Inflammatory macrophage treated with lipopolysaccharide for 4 hours (primary cell): ENCODE measurements at regions not wholly inside any gene's neighbourhood (a gene's known extent, or its start where the extent isn't known, plus 50 kb on each side); places are given as distances from the start of the nearest gene placed in this dataset.
"Not testable (repeated sequence)": the region's sequence is repeated elsewhere in the genome, so short reads cannot be mapped to it uniquely, and the experiment has no call there.

Experiments used
- DNase-seq: peaks from one replicate; pipeline ENCODE4 v3.0.0-alpha.2; 2020

DNA sequence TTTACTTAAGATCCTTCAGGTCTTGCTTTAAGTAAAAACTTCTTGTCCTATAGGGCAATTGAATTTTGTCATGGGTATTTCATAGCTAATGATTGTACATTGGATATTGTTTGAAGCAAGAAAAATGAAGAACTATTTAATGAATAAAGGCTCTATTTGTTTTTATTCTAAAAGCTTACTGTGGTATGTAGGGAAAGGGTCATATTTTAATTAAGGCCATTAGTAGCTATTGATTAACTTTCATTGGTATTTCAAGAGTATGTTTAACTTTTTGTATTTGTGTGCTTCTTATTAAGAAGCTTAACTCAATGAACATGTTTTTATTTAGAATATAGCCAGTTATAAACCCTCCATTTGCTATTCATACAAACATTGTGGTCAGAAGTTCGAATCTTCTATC, 1951.8 kb upstream of the ADGRL3 start:
- no peak for DNase-seq

DNA sequence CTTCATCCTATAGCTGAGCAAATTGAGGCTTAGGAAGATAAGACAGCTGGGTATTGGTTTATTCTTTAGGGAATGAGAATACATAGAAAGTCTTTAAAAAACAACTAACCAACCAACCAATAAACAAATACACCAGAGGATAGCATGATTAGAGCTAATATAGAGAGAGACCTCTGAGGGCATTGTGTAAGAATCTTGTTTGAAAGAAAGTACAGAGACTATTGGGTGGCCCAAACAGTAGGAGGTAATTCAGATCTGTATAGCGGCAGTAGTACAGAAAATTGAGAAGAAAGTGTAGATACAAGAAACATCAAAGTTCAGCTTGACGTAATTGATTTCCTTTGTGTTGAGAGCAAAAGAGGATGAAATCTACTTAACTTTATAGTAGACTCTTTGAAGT, 1951.0 kb upstream of the ADGRL3 start:
- DNase-seq: no peak

DNA sequence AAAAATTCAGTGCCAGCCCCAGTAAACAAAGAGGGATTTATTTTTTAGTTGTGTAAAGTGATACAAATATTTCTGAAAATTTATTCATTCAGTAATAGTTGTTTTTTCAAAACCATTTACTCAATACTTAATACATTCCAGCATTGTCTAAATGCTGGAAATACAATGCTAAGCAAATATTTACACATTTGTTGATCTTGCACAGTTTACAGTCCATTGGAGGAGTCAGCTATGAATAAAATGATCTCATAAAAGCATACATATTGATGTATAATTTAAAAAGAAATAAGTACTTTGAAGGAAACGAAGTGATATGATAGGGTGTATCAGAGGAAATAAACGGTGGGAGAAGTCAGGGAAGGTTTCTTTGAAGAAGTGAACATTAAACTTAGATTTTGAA, 1942.1 kb upstream of the ADGRL3 start:
- DNase-seq: no peak

DNA sequence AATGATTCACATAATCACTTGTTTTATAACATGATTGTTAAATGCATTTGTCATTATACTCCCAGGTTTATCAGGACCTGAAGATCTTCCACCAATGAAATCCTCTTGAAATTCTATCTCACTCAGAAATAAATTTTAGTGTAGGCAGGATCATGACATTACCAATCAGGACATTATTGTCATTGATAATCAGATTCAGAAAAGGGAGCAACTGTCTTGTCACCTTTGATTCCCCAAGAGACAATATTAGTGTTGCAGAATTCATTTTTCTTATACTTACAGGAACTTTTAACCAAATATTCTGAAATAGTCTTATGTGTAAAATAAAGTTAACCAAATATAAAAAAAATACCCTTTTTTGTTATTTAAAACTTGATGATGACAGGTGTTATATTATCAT, 1892.5 kb upstream of the ADGRL3 start:
- no peak for DNase-seq

DNA sequence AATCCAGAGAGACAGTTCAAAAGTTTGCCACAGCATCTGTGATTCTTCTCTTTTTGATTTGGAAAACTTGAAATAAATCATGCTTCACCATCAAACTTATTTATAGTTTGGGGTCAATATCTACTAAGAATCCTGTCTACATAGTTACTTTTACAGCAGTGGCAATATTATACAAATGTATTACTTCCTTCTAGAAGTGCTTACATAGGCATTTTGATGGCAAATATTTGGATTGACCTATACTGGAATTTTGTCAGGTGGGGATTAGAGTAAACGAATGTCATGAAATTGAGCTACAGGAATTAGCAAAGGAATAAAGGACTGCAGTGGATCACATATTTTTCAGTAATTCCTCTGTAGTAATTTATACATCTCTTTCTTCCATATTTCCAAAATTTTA, 1885.5 kb upstream of the ADGRL3 start:
- DNase-seq: no peak

DNA sequence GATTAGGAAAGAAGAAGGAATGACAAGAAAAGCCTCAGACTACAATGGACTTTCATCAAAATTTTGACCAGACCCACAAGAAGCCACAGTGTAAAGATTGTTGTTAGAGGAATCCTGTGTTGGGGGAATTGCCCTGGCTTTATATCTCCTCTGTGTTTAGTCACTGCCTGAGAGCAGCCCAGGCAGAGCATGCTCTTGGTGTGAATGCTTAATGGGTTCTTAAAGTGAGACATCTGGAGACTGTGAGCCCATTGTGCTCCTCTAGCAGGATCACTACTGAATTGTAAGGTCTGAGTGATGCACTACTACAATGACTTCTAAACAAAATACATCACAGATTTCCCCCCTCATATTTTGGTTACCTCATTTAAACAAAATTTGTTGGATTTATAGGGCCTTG, 1860.5 kb upstream of the ADGRL3 start:
- no peak for DNase-seq

DNA sequence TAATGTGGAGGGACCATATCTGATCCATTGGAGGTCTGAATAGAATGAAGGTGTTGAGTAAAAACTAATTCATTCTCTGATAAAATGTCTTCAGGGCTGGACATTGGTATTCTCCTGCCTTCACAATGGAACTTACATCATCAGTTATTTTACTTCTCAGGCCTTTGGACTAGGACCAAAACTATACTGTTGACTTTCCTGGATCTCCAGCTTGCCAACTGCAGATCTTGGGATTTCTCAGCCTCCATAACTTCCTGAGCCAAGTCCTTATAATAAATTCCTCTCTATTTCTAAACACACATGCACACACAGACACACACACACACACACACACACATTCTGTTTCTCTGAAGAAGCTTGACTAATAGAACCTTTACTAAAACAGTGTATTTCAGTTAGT, 1858.6 kb upstream of the ADGRL3 start:
- DNase-seq: no peak

DNA sequence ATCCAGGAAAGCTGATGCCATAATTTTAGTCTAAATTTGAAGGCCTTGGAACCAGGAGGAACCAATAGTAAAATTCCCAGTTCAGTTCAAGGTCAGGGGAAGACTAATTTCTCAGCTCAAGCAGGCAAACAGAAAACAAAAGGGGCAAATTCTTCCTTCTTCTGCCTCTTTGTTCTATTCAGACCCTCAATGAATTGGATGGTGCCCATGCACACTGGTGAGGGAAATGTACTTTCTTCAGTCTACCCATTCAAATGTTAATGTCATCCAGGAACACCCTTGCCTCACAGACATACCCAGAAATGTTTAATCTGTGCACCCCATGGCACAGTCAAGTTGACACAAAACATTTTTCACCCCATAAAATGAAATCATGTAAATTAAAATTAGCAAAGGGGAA, 1851.2 kb upstream of the ADGRL3 start:
- DNase-seq: no peak

DNA sequence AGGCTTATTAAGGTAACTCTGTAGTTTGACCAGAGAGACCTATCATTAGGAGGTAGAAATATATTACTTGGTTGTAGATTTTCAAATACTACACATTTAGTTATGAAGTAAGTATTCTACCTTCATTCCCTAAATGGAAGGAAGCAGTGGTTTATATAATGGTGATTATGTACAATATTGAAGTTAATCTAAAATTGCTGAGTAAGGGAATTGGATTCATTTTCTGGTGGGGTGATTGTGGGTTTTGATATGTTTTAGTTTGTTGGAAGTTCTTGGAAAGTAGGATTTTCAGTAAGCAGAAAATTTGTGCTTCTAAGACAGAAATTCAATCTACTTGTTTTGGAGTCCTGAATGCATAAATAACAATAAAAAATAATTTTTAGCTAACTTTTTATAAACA, 1830.9 kb upstream of the ADGRL3 start:
- no peak for DNase-seq

DNA sequence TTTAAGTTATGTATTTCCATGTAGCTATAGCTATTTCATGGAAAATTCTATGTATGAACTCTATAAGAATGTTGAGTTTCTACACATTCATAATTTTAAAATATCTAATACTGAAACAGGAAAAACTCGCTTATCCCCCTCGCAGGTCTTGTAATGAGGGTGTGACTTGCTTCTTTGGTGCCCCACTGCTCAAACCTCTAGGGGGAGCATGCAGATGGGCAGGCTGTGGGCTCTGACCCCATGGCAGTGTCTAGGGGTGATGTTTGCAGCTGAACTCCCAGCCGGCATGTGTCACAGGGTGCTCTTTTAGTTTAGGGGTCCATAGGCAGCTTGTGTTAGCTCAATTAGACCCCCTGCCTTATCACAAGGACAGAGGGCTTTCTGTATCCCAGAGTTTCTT, 1825.7 kb upstream of the ADGRL3 start:
- DNase-seq: no peak

DNA sequence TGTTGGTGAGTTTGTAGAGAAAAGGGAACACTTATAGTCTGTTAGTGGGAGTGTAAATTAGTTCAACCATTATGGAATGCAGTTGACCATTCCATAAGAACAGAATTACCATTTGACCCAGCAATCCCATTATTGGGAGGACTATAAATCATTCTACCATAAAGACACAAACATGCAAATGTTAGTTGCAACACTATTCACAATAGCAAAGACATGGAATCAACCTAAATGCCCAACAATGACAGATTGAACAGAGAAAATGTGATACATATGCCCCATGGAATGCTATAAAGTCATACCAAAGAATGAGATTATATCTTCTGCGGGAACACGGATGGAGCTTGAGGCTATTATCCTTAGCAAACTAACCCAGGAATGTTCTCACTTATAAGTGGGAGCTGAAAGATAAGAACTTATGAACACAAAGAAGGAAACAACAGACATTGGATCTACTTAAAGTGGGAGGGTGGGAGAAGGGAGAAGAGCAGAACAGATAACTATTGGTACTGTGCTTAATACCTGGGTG, 1819.2 kb upstream of the ADGRL3 start:
- no peak for DNase-seq

DNA sequence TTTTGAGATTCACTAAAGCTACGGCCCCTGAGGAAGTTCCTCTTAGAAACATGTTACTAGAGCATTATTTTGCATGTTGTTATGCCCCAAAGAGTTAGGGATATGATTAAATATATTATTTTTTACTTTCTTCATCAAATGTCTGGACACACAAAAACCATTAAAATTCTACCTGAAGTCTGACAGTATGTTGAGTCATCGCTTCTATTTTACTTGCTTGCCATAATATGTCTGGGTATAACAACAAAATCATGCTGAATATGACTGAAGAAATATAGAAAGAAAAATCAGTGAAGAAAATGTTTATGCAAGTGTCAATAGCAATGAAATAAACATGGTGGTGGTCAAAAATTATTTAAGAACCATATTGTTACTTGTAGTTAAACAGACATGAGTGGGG, 1818.5 kb upstream of the ADGRL3 start:
- no peak for DNase-seq

DNA sequence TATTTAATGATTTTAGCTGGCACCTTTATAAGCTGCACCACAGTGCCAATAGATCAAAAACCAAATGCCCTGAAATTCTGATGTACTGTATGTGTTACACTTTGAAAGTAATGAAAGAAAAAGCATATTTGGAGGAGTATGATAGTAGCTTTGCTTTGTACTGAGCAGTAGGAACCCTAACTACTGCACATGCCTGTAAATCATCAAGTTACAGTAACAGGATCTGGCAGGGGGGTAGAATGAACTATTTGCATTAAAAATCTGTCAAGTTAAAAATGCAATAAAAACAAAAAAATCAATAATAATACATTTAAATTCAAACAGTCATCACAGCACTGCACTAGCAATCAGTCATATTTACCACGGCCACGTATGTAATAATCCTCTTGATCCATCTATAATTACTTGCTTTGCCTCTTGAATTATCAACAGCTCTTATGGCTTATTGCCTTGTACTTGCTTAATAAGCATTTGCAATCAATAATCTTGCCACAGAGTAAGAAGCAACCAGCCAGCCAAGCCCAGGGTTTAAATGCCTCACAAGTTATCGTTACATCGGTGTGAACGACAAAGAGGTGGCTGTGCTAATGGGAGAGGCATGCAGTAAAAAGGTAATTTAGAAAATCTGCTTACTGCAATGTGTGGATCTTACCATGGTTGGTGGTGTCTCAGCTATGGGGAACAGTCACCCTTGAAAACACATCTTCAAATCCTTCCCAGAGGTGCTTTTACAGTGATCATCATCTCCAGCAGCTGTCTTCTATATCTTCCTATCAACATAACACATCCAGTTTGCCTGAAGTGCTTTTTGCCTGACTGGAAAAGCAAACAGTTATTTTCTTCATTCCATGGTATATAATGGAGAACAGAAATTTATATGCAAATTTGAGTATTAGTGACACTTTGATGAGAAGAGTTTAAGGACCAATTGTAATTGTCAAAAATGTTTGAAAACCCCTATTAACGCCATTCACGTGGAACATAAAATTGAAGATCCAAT, 1812.1 kb upstream of the ADGRL3 start:
- DNase-seq: no peak

DNA sequence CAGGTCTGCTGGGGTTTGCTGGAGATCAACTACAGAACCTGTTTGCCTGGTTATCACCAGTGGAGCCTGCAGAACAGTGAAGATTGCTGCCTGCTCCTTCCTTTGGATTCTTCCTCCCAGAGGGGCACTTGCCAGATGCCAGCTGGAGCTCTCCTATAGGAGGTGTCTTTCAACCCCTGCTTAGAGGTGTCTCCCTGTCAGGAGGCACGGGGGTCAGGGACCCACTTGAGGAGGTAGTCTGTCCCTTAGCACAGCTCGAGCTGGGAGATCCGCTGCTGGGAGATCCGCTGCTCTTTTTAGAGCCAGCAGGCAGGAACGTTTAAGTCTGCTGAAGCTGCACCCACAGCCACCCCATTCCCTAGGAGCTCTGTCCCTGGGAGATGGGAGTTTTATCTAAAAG, 1806.3 kb upstream of the ADGRL3 start:
- DNase-seq: no peak

DNA sequence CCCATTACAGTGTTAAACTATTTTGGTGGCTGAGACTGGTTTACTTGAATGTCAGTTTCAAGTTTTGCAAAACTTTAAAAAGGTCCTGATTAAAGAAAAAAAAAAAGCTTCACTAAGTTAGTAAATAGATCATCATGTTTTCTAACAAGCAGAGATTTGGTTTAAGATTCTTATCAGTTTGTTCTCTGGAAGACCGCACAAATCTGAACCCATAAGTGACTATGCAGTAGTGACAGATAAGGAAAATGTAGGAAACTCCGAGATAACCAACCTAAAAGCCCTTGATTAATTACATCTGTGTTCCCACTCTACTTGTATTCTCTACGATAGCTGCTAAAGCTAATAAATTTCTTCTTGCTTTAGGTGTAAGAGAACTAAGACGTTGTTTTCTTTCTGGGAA, 1799.8 kb upstream of the ADGRL3 start:
- DNase-seq: no peak

DNA sequence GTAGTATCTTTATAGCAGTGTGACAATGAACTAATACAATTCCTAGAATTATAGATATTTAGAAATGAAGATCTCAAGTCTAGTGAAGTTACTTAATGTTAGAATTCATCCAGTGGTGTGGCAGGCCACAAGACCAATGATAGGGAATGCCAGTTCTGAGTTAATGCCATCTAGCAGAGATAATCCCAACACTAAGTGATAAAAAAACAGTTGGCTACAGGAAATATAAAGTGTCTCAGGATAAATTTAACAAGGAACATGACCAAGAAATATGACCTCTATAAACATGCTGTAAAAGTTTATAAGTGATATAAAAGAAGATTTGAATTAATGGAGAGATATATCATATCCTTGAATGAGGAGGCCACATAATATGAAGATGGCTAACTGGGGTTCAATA, 1790.5 kb upstream of the ADGRL3 start:
- DNase-seq: no peak

DNA sequence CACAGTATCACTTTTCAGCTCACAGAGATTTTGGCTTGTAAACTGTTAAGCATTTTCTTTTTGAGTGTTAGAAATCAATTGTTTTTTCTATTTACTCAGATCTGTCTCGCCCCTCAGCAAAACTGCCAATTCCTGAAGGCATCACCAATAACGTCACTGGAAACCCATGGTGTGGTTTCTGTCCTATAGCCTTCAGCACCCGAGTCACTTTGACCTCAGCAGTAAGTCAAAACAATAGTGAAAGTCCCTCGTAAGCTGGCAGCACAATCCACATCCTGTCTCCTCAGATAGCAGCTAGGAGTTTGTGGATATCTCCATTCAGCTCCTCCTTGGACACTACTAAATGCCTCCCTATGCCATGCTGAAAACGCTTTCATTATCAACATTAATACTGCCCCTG, 1787.4 kb upstream of the ADGRL3 start:
- DNase-seq: no peak

DNA sequence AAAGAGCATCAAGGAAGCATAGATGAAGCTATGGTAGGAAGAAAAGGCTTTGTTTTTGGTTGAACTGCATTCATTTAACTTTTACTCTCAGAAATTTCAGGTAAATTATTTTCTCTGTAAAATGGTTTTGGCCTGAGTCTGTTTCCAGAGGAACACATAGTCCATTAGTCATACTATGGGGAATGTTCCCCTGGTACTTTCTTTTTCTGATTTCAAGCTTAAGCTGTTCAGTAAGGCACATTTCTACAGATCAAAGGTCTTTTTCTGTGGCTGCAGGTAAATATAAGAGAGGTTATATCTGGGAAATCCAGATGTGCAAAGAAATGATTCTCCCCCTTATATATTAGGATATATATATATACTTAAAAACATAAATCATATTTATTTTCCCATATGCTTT, 1744.4 kb upstream of the ADGRL3 start:
- DNase-seq: no peak

DNA sequence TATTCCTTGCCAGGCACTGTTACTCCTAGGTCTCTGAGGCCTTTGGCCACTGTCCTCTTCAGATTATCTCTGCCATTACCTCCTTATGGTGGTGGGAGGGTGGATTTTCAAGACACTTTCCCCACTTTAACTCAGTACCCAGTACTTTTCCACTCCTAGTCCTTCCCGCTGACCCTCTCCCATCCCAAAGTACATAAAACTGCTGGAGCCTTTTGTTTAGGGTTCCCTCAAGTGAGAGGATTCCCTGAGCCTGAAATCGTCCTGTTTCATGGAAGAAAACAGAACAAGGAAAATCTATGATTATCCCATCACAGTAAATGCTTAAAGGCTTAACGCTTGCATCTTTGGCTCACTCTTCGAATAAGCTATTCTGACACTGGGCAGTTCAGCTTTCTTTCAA, 1742.5 kb upstream of the ADGRL3 start:
- no peak for DNase-seq

DNA sequence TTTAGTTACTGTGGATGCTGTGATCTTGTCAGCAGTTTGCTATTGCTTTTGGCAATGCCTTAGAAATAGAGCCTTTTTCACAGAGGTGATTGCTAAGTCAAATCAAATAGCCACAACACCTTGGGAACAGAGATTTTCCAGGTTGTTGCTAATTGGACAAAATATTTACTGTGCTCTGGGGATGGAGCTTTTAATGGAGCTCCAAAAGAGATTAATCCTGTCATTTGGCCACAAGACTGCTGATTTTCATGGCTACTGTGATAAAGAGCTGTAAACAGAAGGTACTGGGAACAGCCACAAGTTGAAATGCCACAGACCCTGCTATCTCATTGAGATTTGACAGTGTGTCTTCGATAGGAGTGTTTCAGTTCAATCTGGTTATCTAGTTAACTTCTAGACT, 1715.2 kb upstream of the ADGRL3 start:
- DNase-seq: no peak

DNA sequence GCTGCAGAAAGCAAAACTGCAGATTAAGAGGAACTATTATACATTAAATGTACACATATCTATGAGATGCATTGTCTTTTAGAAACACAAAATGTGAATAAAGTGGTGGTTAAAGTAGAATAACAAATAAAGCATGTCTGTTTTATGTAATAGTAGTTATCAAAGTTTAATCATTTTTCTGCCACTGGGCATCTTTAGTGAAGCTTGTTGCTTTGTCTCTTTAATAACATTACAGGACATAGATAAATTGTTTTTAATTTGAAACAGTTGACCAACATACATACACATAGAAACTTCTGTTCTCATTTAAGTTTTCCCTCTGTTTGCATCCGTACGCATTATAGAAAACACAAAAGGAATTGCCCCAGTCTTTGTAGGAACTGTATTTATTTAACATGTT, 1700.0 kb upstream of the ADGRL3 start:
- no peak for DNase-seq

DNA sequence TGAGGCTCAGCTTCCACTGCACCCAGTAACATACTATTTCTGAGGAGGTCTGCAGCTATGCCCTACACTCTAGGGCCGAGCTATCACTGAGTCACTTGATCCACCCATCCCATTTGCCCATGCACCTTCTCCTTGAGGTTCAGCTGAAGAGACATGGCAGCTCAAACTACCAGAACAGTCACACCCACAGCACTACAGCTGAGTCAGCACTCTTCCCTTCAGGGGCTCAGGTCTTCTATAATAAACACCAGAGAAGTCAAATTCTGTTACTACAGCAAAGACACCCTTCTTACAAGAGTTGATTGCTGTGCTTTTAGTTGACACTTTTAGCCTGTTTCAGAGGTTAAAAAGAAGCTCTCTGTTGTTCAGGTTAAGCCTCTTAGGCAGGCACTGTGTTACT, 1696.4 kb upstream of the ADGRL3 start:
- DNase-seq: no peak

DNA sequence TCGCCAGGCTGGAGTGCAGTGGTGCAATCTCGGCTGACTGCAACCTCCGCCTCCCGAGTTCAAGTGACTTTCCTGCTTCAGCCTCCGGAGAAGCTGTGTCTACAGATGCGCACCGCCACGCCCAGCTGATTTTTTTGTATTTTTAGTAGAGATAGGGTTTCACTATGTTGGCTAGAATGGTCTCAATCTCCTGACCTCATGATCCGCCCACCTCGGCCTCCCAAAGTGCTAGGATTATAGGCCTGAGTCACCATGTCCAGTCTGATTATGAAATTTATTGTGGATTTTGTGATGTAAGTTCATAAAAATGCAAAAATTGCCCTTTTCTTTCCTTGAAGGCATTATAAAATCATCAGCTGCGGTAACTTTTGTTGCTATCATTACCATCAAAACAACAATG, 1688.3 kb upstream of the ADGRL3 start:
- not testable (repeated sequence) for DNase-seq

DNA sequence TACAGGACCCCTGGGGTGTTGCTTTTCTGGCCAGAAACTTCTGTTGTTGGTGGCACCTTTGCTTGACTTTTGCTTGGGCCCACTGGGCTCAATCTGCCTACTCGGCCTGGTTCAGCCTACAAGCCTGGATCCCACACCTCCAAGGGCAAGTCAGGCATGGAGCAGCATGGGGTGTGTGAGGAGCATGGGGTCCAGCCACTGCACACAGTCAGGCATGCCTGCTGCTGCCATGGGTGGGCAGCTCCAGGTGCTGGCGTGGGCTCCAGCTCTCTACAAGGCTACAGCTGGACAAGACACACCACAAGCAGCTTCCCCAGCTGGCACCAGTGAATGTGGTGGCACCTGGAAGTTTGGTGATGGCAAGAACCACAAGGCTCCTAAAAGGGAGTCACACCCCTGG, 1683.1 kb upstream of the ADGRL3 start:
- DNase-seq: no peak
